Mucosa of rectum (tissue), 2 donors: ENCODE measurements at regions not wholly inside any gene's neighbourhood (a gene's known extent, or its start where the extent isn't known, plus 50 kb on each side); places are given as distances from the start of the nearest gene placed in this dataset.

Experiments
- H3K27ac ChIP-seq, 2 donors: one replicate each; pipeline ENCODE4 v1.7.0; 2013; ENCODE audit warnings: inconsistent platforms in 2 of 2, low read depth in 2 of 2, low read length in 2 of 2
- H3K27me3 ChIP-seq, 2 donors: one replicate each; pipeline ENCODE4 v1.7.0; 2013; ENCODE audit warnings: low read length in 2 of 2; ENCODE audit not compliant: control insufficient read depth in 2 of 2, insufficient read depth in 2 of 2
- H3K36me3 ChIP-seq, 2 donors: one replicate each; pipeline ENCODE4 v1.7.0; 2013; ENCODE audit warnings: low read length in 2 of 2; ENCODE audit not compliant: control insufficient read depth in 2 of 2, insufficient read depth in 2 of 2
- H3K4me1 ChIP-seq, 2 donors: one replicate each; pipeline ENCODE4 v1.7.0; 2013; ENCODE audit warnings: low read length in 2 of 2, mild to moderate bottlenecking in 1 of 2; ENCODE audit not compliant: control insufficient read depth in 2 of 2, insufficient read depth in 2 of 2
- H3K4me3 ChIP-seq, 2 donors: one replicate each; pipeline ENCODE4 v1.7.0; 2013; ENCODE audit warnings: low read length in 2 of 2
- H3K9ac ChIP-seq, 2 donors: one replicate each; pipeline ENCODE4 v1.7.0; 2013; ENCODE audit warnings: low read length in 2 of 2, low read depth in 1 of 2, mild to moderate bottlenecking in 1 of 2
- H3K9me3 ChIP-seq, 2 donors: one replicate each; pipeline ENCODE4 v1.7.0; 2013; ENCODE audit warnings: low read length in 2 of 2; ENCODE audit not compliant: control insufficient read depth in 2 of 2
- donor health status: healthy.
- donor health status: Normal muscosa, but diverticular disease.

GRCh38 chr6:15980801-15981200 is 148.1 kb upstream of the MYLIP start:
- no peaks in the 10 kb centered on the region for H3K9me3 ChIP-seq
- no peak overlapping the region for H3K27ac ChIP-seq
- no peak overlapping the region for H3K9ac ChIP-seq

GRCh38 chr6:15978426-15978825 is 150.5 kb upstream of the MYLIP start:
- Histone ChIP-seq H3K9me3 (peaks cover 0 to 5% of the 10 kb centered on the region in 2 donors), H3K36me3 (no peaks in the 10 kb centered on the region), H3K9ac (no peak overlapping the region), H3K4me3 (no peak overlapping the region), H3K27ac (no peak overlapping the region), H3K4me1 (peaks cover 0 to 3% of the 10 kb centered on the region in 2 donors), H3K27me3 (no peaks in the 10 kb centered on the region)

More at GRCh38 chr6:15980801-15981200, 148.1 kb upstream of the MYLIP start:
- Histone ChIP-seq H3K36me3 (no peaks in the 10 kb centered on the region), H3K4me1 (peaks cover 0 to 3% of the 10 kb centered on the region in 2 donors), H3K4me3 (no peak overlapping the region), H3K27me3 (no peaks in the 10 kb centered on the region)

GRCh38 chr6:15977050-15977449 is 151.8 kb upstream of the MYLIP start:
- peaks cover 0 to 6% of the 10 kb centered on the region in 2 donors for H3K9me3 ChIP-seq
- no peak overlapping the region for H3K4me3 ChIP-seq
- peaks cover 0 to 3% of the 10 kb centered on the region in 2 donors for H3K4me1 ChIP-seq
- H3K36me3 ChIP-seq, result no peaks in the 10 kb centered on the region
- H3K9ac ChIP-seq, result no peak overlapping the region
- no peak overlapping the region for H3K27ac ChIP-seq
- H3K27me3 ChIP-seq, result no peaks in the 10 kb centered on the region

GRCh38 chr6:15974817-15975216 is 154.1 kb upstream of the MYLIP start:
- H3K9me3 ChIP-seq, result peaks cover 0 to 6% of the 10 kb centered on the region in 2 donors
- no peaks in the 10 kb centered on the region for H3K36me3 ChIP-seq
- no peaks in the 10 kb centered on the region for H3K27me3 ChIP-seq
- no peak overlapping the region for H3K9ac ChIP-seq
- H3K4me3 ChIP-seq, result no peak overlapping the region
- no peak overlapping the region for H3K27ac ChIP-seq
- H3K4me1 ChIP-seq, result peaks cover 0 to 3% of the 10 kb centered on the region in 2 donors

DNA sequence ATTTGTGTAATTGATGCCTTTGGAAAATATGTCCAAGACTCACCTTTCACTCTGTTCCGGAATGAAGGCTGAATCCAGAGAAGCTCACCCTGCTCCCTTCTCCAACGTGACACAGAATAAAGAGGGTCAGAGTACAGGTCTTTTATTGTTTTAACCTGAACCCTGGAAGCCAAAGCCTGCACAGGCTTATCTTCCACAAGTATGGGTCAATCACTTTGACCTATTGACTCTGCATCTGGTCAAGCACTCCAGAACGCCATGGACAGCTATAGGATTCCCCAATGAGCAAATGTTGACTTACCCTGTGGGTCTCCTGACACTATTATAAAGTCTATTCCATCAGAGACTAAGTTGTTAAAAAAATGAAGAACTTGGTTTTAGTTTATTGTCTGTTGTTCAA is 158.4 kb upstream of the MYLIP start:
- H3K9ac ChIP-seq, result no peak overlapping the region
- H3K4me3 ChIP-seq, result no peak overlapping the region
- H3K27me3 ChIP-seq, result no peaks in the 10 kb centered on the region
- no peaks in the 10 kb centered on the region for H3K36me3 ChIP-seq
- peaks cover 0 to 6% of the 10 kb centered on the region in 2 donors for H3K9me3 ChIP-seq
- H3K4me1 ChIP-seq, result no peaks in the 10 kb centered on the region
- H3K27ac ChIP-seq, result no peak overlapping the region

DNA sequence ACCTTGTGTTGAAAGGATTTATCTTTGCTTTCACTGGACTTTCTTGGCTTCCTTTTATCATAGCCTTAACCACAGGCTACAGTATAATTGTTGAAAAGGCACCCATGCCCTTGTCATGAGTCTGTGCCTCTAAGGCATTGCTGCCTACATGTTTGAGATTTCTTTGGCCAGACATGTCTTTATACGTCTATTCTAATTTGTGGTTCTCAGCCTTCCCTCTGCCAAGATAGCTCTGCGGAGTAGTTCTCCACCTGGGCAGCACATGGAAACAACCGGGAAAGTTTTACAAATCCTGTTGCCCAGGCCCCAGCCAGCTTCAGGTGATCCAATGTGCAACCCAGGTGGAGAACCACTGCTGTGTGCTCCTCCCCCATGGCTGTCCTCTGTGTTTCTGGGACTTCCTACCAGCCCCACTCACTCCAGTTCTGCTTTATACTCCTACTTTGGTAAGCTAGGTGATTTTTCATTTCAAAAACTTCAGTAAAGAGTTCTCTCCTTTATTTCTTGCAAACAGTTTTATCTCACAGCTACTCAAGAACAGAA is 159.6 kb upstream of the MYLIP start:
- Histone ChIP-seq H3K9ac (no peak overlapping the region), H3K27me3 (no peaks in the 10 kb centered on the region), H3K4me3 (no peak overlapping the region), H3K36me3 (no peaks in the 10 kb centered on the region), H3K4me1 (no peaks in the 10 kb centered on the region), H3K27ac (no peak overlapping the region), H3K9me3 (peaks cover 0 to 6% of the 10 kb centered on the region in 2 donors)

- no peaks in the 10 kb centered on the region for H3K27me3 ChIP-seq
- no peaks in the 10 kb centered on the region for H3K36me3 ChIP-seq
- H3K4me3 ChIP-seq, result no peak overlapping the region
- H3K9me3 ChIP-seq, result peaks cover 0 to 2% of the 10 kb centered on the region in 2 donors
- no peaks in the 10 kb centered on the region for H3K4me1 ChIP-seq
- H3K27ac ChIP-seq, result no peak overlapping the region
- H3K9ac ChIP-seq, result no peak overlapping the region
Observed at GRCh38 chr6:15968519-15968918, 160.4 kb upstream of the MYLIP start.

DNA sequence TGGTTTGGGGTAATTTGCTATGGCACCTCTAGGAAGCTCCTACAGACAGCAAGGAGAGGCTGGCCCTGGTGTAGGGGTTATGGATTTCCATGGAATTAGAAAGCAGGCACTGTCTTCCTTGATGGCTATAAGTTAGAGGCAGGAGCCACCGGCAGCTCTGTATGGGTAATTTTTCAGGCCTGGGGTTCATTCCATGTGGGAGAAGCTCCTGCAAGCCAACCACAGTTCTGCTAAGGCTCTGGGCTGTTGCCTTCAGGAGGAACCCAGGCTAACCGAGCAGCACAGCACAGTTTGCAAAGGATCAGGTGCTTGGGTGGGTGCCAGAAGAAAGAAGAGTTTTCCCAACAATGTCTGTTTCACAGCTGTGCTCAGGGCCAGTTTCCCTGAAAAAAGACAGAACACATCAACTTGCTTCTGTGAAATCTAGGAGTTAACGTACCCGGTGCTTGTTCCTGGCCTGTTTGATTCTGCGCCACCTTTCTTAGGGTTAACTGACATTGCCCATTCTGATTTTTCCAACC is 162.8 kb upstream of the MYLIP start:
- Histone ChIP-seq H3K36me3 (no peaks in the 10 kb centered on the region), H3K27ac (no peak overlapping the region), H3K9ac (no peak overlapping the region), H3K4me1 (no peaks in the 10 kb centered on the region), H3K9me3 (no peaks in the 10 kb centered on the region), H3K4me3 (no peak overlapping the region), H3K27me3 (no peaks in the 10 kb centered on the region)

DNA sequence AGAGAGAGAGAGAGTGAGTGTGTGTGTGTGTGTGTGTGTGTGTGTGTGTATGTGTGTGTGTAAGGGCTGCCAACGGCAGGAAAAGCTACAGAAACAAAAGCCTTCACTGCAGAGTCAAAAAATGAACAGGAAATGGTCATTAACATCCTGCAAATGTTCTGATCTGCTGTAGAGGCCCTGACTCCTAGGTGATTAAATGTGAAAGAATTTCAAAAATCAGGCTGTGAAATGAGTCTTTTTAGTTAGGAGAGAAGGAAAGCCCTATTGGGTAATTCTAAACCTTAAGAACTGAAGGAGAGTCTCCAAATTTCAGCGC is 166.5 kb upstream of the MYLIP start:
- Histone ChIP-seq H3K27ac (no peak overlapping the region), H3K4me3 (no peak overlapping the region), H3K4me1 (no peaks in the 10 kb centered on the region)

GRCh38 chr6:15961635-15962448 is 167.0 kb upstream of the MYLIP start:
- Histone ChIP-seq H3K27me3 (no peaks in the 10 kb centered on the region), H3K9me3 (no peaks in the 10 kb centered on the region), H3K4me3 (no peak overlapping the region), H3K36me3 (no peaks in the 10 kb centered on the region), H3K4me1 (peaks cover 3 to 4% of the 10 kb centered on the region in 2 donors), H3K9ac (no peak overlapping the region), H3K27ac (no peak overlapping the region)

More for the DNA sequence above, 166.5 kb upstream of the MYLIP start:
- no peaks in the 10 kb centered on the region for H3K9me3 ChIP-seq
- H3K9ac ChIP-seq, result no peak overlapping the region
- H3K36me3 ChIP-seq, result no peaks in the 10 kb centered on the region
- H3K27me3 ChIP-seq, result no peaks in the 10 kb centered on the region
